SJSA1 (cell line): ENCODE measurements at regions not wholly inside any gene's neighbourhood (a gene's known extent, or its start where the extent isn't known, plus 50 kb on each side); places are given as distances from the start of the nearest gene placed in this dataset.
"Not testable (repeated sequence)": the region's sequence is repeated elsewhere in the genome, so short reads cannot be mapped to it uniquely, and the experiment has no call there.

ENCODE experiments used
- DNase-seq, 2 experiments: peaks; one replicate each; pipeline ENCODE4 v3.0.0-alpha.2; 2015 to 2020; ENCODE audit warnings: low spot score in 2 of 2, low read depth in 1 of 2
- H3K27ac ChIP-seq: fragments of 250-450 bp; sonication (Bioruptor Pico); 2 replicates; pipeline ENCODE4 v1.5.1; 2020; ENCODE audit warnings: mild to moderate bottlenecking, moderate library complexity
- H3K27me3 ChIP-seq: fragments of 250-450 bp; sonication (Bioruptor Pico); replicated peaks from 2 replicates; pipeline ENCODE4 v1.5.1; 2020; ENCODE audit warnings: mild to moderate bottlenecking, moderate library complexity
- H3K36me3 ChIP-seq: fragments of 250-450 bp; sonication (Bioruptor Pico); 2 replicates; pipeline ENCODE4 v1.5.1; 2020; ENCODE audit warnings: mild to moderate bottlenecking
- H3K4me1 ChIP-seq: fragments of 250-450 bp; sonication (Bioruptor Pico); replicated peaks from 2 replicates; pipeline ENCODE4 v1.6.1; 2021; ENCODE audit warnings: mild to moderate bottlenecking
- H3K4me3 ChIP-seq: fragments of 250-450 bp; sonication (Bioruptor Pico); 2 replicates; pipeline ENCODE4 v1.5.1; 2020; ENCODE audit warnings: mild to moderate bottlenecking
- H3K9me3 ChIP-seq: fragments of 250-450 bp; sonication (Bioruptor Pico); replicated peaks from 2 replicates; pipeline ENCODE4 v1.5.1; 2020; ENCODE audit warnings: mild to moderate bottlenecking

DNA sequence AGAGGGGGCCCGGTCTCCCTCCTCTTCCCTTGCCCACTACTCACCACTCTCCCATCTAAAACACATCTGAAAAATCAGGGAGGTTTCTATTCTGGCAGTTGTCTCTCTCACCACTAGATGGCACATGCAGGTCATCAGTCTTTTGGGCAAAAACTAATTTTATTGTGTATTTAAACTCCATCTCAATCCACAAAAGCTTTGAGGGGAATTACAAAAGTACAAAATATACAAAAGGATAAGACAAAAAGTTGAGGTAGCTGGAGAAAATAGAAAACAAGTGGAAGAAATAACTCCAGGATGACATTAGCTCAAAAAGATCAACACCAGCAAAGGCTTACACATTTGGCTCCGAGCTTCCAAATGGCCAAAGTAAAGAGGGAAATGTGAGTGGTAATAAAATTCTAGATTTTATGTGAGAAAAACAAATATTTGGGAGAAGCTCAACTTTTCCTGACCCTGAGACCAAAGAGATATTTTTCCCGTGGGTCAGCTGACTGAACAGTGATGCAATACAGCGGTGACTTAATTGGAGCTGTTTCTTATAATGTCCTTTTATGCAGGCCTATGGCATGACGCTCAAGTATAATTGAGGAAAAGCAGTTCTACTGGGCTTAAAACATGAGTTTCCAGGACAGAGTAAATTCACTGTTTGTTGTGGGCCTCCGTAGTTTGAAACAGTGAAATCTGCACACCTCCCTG, 79.8 kb upstream of the CHD6 start:
- Histone ChIP-seq H3K9me3 (no peaks in the 10 kb centered on the region), H3K36me3 (no peaks in the 10 kb centered on the region), H3K27me3 (no peaks in the 10 kb centered on the region), H3K27ac (no peak overlapping the region), H3K4me3 (no peak overlapping the region), H3K4me1 (no peaks in the 10 kb centered on the region)
- peak in 1 of 2 experiments; percentile 27 for DNase-seq

DNA sequence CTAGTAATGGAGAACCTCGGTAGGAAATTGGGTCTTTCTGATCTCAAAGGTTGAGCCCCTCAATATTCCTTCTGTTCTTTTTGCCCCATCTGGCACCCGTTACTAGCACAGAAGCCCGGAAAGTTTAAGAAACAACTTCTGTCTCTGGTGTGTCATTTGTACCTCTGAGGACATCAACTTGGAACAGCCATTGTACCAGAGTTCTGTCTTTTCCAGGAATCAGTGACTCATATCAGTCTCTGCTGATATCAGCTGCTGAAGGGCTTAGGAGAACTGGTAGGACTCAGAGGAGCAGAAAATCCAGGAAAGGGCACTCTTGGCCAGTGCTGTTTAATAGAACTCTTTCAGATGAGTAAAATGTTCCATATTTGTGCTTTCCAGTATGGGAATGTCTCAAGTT, 78.3 kb upstream of the CHD6 start:
- Histone ChIP-seq H3K4me1 (peaks cover 4% of the 10 kb centered on the region), H3K4me3 (no peak overlapping the region), H3K27me3 (no peaks in the 10 kb centered on the region), H3K27ac (no peak overlapping the region), H3K9me3 (no peaks in the 10 kb centered on the region), H3K36me3 (no peaks in the 10 kb centered on the region)
- DNase-seq = no peak

DNA sequence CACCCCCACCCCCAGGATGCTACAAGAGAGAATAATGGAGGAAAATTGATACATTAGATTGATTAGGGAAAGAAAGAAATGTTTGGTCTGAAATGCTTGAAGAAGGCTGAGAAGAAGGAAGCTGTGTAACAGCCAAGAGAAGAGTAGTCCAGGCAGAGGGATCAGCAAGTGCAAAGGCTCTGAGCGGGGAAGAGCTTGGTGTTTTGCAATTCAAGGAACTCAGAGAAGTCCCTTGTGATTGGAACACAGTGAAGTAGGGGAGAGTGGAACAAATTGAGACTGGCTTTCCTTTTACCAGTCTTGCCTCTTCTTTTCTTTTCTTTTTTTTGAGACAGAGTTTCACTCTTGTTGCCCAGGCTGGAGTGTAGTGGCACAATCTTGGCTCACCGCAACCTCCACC, 76.6 kb upstream of the CHD6 start:
- Histone ChIP-seq H3K27me3 (no peaks in the 10 kb centered on the region), H3K9me3 (no peaks in the 10 kb centered on the region), H3K27ac (no peak overlapping the region), H3K4me3 (no peak overlapping the region), H3K36me3 (no peaks in the 10 kb centered on the region), H3K4me1 (peaks cover 4% of the 10 kb centered on the region)
- DNase-seq = no peak

DNA sequence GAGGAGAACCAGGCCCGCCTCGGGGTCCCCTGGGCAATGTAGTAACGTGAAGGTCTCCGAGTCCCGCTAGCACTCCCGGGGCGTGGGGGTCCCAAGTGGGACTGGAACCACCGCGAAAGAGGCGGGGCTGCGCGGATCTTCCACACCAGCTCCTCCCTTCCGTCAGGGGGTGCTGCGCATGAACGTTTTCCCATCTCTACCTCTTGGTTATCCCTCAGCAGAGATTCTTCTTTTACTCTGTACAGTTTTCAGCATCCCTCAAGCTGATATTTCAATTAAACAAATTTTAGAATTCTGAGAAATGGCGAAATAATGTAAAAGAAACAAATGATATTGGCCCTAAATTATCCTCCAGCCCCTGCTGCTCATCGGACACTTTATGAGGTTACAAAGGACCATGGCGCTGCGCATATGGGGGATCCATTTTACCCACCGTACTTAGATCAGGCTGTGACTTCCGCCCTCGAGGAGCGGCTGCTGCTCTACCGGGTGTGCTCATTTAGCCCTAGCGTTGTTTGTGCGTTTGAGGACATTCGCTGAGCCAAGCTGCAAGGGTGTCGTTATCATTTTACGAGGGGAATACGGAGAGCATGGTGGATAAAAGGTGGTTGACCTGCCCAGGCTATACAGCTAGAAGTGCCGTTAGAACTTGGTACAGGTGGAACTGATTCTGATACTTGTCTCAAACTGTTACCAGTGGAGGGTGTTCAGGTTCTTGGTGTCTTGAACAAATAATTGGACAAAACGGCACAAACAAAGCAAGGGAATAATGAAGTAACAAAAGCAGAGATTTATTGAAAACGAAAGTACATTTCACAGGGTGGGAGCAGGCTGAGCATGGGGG, 75.2 kb upstream of the CHD6 start:
- Histone ChIP-seq H3K4me1 (peaks cover 4% of the 10 kb centered on the region), H3K4me3 (peak overlapping the region; percentile 49), H3K27ac (no peak overlapping the region), H3K9me3 (no peaks in the 10 kb centered on the region), H3K36me3 (no peaks in the 10 kb centered on the region), H3K27me3 (no peaks in the 10 kb centered on the region)
- DNase-seq = peak; percentile 78 to 82

DNA sequence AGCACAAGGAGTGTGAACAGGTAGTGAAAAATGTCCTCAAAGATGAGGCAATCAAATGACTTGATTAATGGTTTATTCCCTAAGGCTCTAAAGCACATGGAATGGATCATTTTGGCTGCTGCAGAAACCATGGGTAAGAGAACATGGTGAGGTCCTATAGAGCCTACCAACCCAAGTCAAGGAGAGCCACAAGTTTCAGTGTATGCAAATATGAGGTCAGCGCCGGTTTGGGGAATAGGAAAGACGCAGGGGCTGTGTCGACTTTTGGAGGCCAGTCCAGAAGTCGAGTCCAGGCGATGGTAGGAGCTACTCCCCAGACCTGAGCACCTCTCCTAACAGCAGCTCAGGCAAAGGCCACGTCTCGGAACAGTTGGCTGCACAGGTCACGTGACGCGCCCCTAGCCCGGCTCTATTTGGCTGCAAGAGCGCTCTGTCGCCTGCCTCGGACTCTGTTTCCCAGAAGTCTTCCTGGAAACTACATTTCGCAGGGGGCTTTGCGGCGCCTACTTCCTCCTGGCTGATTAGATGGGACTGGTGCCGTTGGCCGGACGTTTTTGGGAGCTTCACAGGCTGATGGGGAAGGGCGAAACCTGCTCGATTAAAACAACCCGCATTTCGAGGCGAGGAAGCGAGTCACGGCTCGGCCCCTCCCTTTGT, 74.4 kb upstream of the CHD6 start:
- H3K27me3 ChIP-seq = no peaks in the 10 kb centered on the region
- H3K4me1 ChIP-seq = peaks cover 4% of the 10 kb centered on the region
- no peak overlapping the region for H3K27ac ChIP-seq
- DNase-seq = peak in 1 of 2 experiments; percentile 58
- peak overlapping the region; percentile 49 for H3K4me3 ChIP-seq
- no peaks in the 10 kb centered on the region for H3K9me3 ChIP-seq
- H3K36me3 ChIP-seq = no peaks in the 10 kb centered on the region

DNA sequence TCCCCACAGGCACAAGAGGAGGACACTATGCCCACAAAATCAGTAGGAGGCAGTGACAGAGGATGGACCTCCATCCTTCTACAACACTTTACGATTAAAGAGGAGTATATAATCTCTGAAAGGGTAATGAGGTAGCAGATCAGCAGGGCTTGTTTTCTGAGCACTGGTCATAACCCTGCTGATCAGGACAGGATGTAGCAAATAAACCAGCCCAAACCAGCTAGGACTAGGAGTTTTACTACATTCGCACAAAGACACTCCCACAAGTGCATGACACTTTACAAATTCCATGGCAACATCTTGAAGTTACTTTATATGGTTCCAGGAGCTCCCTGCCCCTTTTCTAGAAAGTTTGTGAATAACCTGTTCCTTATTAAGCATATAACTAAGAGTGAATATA, 73.3 kb upstream of the CHD6 start:
- Histone ChIP-seq H3K9me3 (no peaks in the 10 kb centered on the region), H3K27ac (no peak overlapping the region), H3K4me3 (no peak overlapping the region), H3K36me3 (no peaks in the 10 kb centered on the region), H3K27me3 (0 out of 2 replicates have a peak, but pooled peaks cover 4% of the 10 kb centered on the region), H3K4me1 (peaks cover 4% of the 10 kb centered on the region)
- no peak for DNase-seq

DNA sequence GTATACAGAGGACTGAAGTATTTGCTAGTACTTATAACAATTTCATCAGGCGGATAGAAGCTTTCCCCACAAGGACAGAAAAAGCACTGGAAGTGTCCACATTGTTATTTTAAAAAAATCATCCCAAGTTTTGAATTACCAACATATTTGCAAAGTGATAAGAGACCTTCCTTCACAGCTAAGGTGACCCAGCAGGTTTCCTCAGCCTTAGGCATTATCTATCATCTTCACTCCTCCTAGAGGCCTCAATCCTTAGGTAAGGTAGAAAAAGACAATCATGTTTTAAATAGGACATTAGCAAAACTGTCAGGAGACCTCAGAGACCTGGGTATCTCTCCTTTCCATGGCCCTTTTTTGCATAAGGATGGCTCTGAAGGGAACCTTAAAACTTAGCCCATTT, 72.5 kb upstream of the CHD6 start:
- Histone ChIP-seq H3K4me1 (peaks cover 4% of the 10 kb centered on the region), H3K9me3 (no peaks in the 10 kb centered on the region), H3K4me3 (no peak overlapping the region), H3K27me3 (0 out of 2 replicates have a peak, but pooled peaks cover 4% of the 10 kb centered on the region), H3K27ac (no peak overlapping the region), H3K36me3 (no peaks in the 10 kb centered on the region)
- DNase-seq = no peak

DNA sequence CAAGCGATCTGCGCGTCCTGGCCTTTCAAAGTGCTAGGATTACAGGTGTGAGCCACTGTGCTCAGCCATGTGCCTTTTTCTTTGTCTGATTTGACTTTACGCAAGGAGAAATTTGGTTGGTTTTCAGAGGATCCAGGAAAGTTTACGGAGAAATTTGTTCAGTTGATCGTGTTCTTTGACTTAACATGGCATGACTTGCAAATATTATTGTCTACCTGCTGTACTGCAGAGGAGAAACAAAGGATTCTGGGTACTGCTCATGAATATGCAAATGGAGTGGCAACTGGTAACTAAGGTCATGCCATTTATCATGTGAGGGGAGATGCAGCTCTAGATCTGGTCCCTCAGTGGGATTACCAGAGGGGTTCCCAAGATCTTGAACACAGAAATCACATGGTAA, 68.8 kb upstream of the CHD6 start:
- no peak overlapping the region for H3K27ac ChIP-seq
- no peaks in the 10 kb centered on the region for H3K4me1 ChIP-seq
- H3K36me3 ChIP-seq = no peaks in the 10 kb centered on the region

DNA sequence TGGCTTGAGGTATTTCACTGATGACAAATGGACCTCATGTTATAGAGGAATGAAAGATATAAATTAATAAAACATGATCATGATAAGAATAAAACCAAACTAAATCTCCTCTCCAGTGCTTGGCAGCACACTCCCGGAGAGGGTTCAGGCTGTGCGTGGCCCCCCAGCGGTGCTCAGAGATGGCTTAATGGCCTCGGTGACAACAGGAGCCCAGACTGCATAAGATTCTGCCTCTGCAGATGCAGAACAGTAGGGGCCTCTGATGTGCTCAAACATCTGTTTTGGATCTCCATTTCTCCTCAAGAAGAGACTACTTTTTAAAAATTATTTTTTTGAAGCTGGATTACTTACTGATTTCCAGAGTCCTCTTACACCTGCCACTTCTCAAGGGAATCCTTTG, 67.0 kb upstream of the CHD6 start:
- peak in 1 of 2 experiments; percentile 5 for DNase-seq
- not testable (repeated sequence) for H3K4me3 ChIP-seq, H3K27me3 ChIP-seq, H3K4me1 ChIP-seq, H3K27ac ChIP-seq, H3K9me3 ChIP-seq, H3K36me3 ChIP-seq

More for the DNA sequence above, 68.8 kb upstream of the CHD6 start:
- Histone ChIP-seq H3K4me3 (no peak overlapping the region), H3K9me3 (no peaks in the 10 kb centered on the region), H3K27me3 (0 out of 2 replicates have a peak, but pooled peaks cover 4% of the 10 kb centered on the region)
- no peak for DNase-seq

DNA sequence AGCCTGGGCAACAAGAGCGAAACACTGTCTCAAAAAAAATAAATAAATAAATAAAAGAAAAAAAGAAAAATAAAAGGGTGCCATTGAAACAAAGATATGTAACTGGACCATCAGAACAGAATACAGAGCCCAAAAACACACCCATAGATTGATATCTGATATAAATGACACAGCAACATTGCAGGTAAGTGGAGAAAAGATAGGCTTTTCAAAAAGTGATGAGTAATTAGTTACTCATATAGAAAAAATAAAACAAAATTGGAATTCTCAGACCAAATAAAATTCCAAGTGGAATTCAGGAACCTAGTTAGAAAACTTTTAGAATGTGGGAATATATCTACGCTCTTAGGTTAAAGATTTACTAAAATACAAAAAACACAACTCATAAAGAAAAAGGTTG, 60.6 kb upstream of the CHD6 start:
- Histone ChIP-seq H3K4me3 (no peak overlapping the region), H3K4me1 (no peaks in the 10 kb centered on the region), H3K9me3 (no peaks in the 10 kb centered on the region), H3K36me3 (no peaks in the 10 kb centered on the region), H3K27me3 (no peaks in the 10 kb centered on the region; the same call in 1 of the 2 replicates), H3K27ac (no peak overlapping the region)
- no peak for DNase-seq

DNA sequence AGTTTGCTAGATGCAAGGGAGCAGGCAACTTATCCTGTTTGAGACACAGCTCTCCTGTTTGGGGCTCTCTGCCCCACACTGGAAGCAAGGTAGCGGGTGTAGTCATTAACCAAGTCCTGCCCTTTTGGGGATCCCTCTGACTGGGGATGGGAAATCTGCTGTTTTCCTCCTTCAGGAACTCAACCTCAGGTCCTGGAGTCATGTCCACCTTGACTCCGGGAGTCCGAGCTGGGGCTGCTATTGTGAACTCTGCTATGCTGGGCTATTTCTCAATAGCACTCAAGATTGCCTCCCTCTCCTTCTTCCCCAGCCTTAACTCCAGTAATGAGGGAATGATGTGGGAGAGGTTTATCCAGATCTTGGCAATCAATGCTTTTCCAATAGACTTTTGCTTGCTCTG, 54.1 kb upstream of the CHD6 start:
- H3K27ac ChIP-seq = no peak overlapping the region
- peaks cover 5% of the 10 kb centered on the region; the same call in 1 of the 2 replicates for H3K27me3 ChIP-seq
- no peaks in the 10 kb centered on the region for H3K4me1 ChIP-seq
- no peaks in the 10 kb centered on the region for H3K9me3 ChIP-seq
- peak in 1 of 2 experiments; percentile 22 for DNase-seq
- no peak overlapping the region for H3K4me3 ChIP-seq
- no peaks in the 10 kb centered on the region for H3K36me3 ChIP-seq

DNA sequence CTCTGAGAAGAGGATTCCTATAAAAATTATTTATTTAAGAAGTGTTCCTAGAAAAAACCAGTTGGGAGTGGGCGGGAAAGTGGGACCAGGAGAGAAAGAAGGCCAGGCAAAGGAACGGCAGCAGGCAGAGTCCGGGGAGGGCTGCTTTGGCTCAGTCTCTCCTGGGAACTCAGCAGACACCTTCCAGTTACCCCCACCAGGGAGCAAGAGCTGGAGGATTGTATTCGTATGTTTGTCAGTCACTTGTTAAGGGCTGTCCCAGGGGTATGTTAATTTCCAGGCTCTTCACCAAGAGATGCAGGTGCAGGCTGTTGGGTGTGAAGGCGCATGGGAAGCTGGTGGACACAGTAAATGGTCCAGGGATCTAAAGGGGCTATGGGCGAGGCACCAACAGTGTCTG, 53.0 kb upstream of the CHD6 start:
- no peaks in the 10 kb centered on the region for H3K9me3 ChIP-seq
- H3K36me3 ChIP-seq = no peaks in the 10 kb centered on the region
- H3K4me1 ChIP-seq = no peaks in the 10 kb centered on the region
- DNase-seq = no peak
- peaks cover 5% of the 10 kb centered on the region; the same call in 1 of the 2 replicates for H3K27me3 ChIP-seq
- no peak overlapping the region for H3K27ac ChIP-seq
- H3K4me3 ChIP-seq = no peak overlapping the region

DNA sequence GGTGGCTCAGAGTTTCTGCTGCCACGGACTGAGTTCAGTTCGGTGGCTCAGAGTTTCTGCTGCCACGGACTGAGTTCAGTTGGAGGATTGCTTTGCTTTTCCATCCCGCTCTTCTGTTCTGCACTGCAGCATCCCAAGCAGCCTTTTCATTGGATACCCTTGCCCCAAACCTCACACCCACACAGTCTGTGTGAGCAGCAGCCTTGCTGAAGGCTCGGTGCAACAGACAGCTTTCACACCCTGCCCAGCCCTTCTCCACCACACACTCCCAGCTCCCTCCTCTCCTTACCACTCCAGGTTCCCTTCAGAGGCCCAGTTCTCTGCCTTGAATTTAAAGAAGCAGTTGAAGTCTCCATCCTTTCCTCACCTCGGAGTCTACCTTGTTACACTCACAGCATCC, 52.5 kb upstream of the CHD6 start:
- H3K9me3 ChIP-seq = no peaks in the 10 kb centered on the region
- no peak overlapping the region for H3K27ac ChIP-seq
- H3K4me1 ChIP-seq = no peaks in the 10 kb centered on the region
- DNase-seq = no peak
- H3K4me3 ChIP-seq = no peak overlapping the region
- H3K27me3 ChIP-seq = peaks cover 5% of the 10 kb centered on the region; the same call in 1 of the 2 replicates
- H3K36me3 ChIP-seq = no peaks in the 10 kb centered on the region
